Stimulated activated CD4-positive, alpha-beta T cell treated with anti-CD3 and anti-CD28 coated beads, TNF-alpha, amount 100 ng/mL, for 4 hours (primary cell): ENCODE measurements at regions not wholly inside any gene's neighbourhood (a gene's known extent, or its start where the extent isn't known, plus 50 kb on each side); places are given as distances from the start of the nearest gene placed in this dataset.
"Not testable (repeated sequence)": the region's sequence is repeated elsewhere in the genome, so short reads cannot be mapped to it uniquely, and the experiment has no call there.

Experiments
- DNase-seq, 3 experiments: peaks; one replicate each; pipeline ENCODE4 v3.0.0-alpha.2; 2020; ENCODE audit warnings: low read depth in 3 of 3

DNA sequence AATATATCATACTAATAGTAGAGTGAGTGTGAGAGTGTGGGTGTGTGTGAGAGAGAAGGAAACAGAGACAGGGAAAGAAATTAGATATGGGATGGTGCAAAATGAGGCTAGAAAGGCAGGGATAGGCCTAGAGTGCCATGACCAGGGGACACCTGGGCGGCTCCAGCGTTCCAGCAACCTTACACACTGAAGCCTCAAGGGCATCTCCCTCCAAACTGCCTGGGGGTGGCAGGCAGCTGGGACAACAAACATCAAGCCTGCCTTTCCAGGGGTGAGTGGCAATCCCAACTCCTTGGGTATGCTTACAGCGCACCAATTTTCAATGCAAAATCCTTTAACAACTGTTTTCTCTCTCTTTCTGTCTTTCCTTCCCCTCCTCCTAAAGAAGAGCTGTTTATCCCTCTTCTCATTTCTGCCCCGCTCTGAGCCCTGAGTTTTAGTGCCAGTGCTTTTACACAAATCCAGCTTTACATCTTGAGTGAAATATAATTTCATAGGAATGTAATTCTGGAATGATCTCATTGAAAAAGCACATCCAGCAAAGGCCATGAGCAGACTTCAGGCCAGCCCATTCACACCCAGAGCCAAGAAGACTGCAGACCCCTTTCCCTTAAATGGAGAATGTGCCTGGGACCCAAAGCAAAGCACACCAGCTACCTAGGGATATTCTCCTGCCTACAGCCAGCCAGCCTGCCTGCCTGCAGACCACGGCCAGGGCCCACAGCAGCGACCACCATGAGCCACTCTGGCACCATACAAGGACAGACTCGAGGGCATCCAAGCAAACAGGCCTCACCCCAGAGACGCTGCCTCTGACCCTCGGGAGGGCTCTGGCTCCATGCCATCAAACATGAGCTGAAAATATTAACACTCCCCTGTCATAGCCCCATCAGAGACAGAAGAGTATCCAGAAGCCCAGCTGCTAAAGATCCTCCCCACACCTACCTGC lies 90.3 kb downstream of the RPL27A start:
- no peak for DNase-seq

DNA sequence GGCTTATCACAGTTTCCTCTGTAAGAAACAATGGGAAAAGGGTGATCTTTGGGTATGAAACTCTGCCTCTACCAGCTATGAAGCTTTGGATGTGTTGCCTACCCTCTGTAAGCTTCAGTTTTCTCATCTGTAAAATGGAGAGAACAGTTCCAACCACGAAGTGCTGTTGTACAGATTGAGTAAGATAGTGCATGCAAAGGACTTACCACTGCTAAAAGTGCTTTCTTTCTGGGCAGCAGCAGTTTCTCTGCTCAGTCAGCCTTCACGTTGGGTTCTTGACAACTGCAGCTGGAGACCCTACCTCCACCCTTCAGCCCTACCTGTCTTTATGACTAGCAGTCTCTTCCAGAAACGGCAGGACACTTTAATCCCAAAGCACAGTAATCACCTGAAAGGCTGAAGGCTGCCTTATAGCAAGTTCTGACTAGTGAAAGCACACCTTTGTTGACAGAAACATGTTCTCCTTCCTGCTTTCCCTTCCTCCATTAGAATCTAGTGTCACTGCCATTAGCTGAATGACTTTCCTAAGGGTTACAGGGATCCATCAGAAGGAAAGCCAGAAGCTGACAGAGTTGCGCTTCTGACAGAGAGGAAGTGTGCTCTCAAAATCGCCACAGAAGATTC lies 91.4 kb downstream of the RPL27A start:
- DNase-seq, result no peak

DNA sequence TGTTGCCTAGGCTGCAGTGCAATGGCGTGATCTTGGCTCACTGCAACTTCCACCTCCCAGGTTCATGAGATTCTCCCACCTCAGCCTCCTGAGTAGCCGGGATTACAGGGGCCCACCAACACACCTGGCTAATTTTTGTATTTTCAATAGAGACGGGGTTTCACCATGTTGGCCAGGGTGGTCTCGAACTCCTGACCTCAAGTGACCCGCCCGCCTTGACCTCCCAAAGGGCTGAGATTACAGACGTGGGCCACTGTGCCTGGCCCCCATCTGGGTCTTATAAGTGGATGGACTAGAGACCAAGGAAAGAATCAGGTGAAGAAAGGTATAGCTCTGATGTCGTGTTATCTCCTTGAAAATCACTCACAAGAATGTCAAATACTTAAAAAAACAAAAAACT lies 92.3 kb downstream of the RPL27A start:
- DNase-seq, result not testable (repeated sequence)

DNA sequence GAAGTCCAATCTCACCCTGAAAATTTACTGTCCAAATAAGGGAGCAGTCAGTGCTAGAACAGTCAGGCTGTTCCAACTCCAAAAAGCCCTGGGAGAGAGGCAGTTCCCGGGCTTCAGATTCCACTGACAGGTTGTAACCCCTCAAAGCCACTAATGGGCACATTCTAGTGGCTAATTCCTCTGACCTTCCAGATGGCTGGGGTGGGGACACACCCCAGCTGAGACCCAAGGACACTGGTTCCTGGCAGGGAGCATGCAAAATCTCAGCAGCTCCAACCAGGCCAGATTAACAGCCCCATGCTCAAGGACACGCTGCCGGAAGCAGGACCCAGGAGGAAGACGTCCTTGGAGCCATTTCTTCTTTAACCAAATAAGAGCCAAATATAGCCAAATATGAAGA lies 92.7 kb downstream of the RPL27A start:
- no peak for DNase-seq

DNA sequence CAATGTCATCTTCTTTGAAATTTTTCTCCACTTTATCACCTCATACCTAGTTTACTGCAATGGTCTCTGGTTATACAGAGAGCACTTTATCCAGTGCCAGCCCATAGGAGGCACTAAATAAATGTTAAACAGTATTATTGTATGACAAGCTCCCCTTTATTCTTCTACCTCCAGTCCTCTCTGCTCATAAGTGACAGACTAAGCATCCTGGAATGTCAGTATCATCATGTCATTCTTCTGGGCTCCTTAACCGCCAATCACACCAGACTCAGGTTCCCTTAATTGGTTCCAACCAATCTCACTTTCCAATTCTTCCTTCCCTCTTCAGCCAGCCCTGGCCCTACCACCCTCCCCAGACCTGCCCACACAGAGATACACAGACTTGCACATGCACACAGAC lies 93.1 kb downstream of the RPL27A start:
- DNase-seq, result no peak

DNA sequence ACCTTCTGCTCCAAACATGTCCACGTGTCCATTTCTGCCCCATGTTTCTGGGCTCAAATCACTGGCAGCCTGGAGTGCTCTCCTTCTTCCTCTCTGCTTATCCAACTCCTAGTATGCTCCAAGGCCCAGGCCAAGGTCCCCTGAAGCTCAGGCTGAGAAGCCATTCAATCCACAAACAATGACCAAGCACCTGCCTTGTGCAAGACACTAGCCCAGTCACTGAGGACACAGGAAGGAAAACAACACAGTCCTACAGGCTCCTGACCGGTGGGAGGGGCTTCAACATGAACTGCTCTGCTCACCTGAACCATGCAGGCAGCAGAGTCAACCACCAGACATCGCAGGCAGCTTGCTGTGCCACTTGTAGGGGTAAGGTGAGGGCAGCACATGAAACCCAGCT lies 93.6 kb downstream of the RPL27A start:
- no peak for DNase-seq

DNA sequence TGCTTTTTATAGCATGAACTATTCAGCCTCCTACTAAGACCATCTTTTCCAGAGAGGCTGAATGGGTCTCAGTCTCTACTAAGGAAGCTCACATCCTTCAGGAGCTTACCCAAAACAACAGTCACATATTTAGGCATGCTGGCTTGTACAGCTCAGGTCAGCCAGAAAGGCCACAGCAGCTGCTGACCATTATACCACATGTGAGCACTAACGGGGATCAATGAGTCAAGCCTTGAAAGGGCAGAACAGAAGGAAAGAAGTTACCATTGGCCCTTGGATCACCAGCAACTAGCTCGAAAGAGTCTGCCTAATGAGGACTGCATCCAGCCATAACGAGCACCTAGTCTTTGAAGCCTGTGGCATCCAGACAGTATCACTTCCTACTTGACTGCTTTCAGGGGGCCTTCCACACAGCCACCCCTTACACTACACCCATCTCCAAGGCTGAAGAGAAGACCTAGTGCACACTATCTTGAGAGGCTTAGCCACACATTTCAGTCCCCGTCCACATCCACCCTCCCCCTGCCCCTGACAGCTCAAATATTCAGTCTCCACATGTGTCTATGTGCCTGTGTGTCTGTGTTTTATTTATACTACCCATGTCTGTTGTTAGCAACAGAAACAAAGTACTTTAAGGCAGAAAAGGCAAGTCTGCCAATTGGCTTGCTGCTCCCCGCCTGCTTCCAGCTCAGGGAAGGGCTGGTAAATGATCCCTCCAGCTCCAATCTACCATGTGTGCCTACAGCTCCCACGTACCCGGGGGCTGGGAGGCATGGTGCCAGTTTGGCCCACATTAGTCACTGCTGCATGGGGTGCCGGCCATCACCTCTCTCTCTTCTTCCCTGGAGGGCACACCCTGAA lies 95.5 kb downstream of the RPL27A start:
- no peak for DNase-seq

DNA sequence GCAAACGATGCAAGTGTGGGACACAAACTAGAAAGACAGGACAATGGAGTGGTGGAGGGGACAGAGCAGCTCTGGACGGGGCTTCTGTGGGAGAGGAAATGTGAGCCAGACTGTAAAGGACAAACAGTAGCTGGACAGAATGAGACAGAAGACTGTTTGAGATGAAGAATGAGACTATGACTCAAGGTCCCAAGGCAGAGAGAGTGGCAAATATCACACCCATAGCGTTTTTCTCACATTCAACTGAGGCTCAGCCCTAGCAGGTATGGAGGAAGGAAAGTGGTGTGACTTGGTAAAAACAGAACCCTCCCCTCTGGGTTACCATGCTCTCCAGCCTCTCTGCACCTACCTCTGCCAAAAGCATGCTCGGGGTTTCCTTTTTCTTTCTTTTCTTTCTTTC lies 96.5 kb downstream of the RPL27A start:
- DNase-seq, result no peak

DNA sequence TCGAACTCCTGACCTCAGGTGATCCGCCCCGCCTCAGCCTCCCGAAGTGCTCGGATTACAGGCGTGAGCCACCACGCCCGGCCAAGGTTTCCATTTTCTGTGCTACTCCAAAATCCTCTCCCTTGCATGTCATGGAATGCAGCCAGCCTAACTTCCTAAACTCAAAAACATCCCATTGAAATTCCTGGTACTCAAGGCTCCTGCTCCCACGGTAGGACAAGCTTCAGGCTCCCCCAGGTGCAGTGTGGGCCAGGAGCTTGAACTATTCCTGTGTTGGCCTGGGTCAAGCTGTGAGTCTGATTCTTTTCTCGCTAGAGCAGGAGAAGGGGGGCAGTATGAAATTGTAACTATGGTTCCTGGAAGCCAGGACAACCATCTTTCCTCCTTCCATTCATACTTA lies 97.1 kb downstream of the RPL27A start:
- DNase-seq, result no peak

DNA sequence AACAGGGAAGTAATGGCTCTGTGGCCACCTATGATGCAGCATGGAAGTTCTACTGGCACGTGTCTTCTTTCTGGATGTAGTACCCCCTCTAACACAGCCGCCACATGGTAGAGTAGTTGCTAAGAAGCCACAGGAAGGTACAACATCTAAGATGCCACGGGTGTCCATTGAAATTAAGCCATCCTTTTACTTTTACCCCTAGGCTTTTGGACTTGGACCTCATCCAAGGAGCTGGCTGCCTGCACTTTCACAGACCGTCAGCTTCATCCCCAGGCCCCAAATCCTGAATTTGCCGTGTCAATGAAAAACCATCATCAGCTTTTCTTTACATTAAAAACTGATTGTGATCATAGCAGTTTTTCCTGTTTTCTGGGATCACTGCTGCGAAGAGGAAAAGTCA lies 102.4 kb downstream of the RPL27A start:
- DNase-seq, result no peak

DNA sequence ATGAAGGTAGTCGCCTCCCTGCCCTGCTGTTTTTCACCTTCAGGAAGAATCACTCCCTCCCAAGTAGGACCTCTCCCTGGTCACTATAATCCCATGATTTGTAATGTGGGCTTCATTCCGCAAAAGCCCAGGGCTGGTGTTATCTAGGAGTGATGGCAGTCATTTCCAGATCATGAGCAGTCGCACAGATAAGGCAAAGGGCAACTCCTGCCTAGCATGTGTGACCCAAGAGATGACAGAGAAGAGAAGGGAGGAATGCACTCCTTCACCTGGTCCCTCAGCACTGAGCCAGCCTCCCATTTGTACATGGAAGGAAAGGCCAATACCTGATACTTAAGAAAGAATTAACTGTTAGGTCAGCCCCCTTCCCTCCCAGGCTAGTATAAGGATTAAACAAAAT lies 102.9 kb downstream of the RPL27A start:
- DNase-seq, result no peak

DNA sequence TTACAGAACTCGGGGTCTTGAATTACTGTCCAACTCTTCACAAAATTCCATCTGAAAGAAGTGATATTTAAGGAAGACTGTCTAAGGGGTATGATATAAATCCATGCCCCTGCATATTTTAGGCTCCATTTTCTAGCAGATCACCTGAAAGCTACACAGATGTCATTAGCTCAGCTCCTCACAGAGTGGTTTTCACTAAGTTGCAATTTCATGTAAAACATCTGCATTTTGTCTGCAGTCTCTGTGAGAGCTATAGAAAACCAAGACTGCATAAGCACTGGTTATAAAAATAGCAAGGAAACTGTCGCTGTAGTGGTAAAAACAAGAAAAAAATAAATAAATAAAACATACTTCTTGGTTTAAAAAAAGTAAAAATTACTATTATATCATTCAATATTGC lies 103.4 kb downstream of the RPL27A start:
- no peak for DNase-seq

DNA sequence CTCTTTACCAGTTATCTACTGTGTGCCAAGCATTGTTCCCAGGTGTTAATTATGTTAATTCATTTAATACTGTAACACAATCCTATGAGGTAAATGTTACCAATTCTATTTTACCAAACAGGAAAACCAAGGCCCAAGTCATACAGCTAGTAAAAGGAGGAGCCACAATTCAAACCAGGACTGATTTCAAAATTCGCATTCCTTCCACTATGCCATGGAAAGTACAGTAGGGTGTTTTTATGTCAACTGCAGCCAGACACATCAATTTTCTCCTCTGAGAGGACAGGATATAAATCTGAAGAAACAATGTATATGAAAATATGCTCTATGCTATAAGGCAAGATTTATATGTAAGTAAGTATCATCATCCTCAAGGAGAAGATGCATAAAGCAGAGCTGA lies 104.3 kb downstream of the RPL27A start:
- DNase-seq, result no peak

DNA sequence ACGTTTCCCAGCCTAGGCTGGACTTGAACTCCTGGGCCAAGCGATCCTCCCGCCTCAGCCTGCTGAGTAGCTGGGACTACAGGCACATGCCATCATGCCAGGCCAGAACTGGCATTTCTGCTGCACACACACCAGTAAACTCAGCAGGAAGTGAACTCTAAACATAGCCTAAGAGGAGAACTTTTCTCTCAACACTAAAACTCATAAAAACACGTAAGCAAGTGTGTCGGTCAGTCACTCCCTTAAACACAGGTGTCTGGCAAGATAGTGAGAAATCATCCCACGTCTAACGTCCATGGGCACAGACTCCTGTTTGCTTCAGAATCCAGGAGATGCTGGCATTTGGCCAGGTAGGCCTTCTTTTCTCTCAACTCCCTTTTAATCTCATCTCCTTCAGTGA lies 104.8 kb downstream of the RPL27A start:
- no peak for DNase-seq

DNA sequence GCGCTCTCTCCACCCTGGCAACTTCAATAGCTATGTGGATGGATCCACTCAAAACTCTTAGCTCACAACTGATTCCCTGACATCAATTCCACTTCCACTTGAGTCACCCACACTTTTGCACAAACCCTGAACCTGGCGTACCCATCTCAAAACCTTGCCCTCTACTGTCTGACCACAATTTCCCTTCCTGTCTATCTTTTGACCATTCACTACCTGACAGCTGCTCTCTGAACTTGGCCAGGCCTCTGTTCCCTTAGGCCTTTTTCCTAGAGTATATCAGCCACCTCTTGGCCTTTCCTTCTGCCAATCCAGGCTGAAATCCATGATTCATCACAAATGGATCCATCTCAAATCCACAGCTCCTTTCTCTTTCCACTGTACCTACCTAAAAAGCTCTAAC lies 106.0 kb downstream of the RPL27A start:
- DNase-seq, result no peak

DNA sequence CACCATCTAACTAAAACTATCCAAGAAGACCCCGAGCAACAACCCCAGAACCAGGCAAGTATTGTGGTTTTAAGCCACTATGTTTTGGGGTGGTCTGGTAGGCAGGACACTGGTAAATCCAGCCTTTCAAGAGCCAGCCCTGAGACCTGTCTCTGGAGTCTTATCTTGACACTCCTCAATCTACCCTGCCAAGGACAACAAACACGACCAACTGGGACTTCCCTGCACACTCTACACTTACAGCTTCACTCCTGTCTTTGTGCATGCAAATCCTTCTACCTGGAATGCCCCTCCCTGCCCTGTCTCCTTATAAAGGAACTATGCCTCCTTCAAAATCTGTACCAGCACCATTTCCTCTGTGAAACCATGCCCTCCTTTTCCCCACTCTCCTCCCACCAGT lies 107.3 kb downstream of the RPL27A start:
- DNase-seq, result no peak

DNA sequence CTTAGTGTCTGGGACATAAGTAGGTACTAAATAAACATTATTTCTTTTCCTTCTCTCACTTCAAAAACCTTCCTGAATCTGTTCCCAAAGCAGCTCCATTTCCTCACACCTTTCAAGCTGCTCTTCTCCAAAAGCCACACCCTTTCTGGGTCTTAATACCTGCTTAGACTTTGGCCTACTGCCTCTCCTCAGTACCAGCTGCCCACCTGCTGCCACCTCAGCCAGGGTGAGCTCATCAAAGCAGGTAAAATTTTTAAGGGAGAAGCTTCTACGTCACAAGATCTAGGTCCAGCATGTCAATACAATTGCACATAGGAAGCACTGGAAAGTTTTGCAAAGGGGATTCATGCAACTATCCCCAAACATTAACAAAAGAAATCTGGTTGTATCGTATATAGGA lies 108.4 kb downstream of the RPL27A start:
- no peak for DNase-seq

DNA sequence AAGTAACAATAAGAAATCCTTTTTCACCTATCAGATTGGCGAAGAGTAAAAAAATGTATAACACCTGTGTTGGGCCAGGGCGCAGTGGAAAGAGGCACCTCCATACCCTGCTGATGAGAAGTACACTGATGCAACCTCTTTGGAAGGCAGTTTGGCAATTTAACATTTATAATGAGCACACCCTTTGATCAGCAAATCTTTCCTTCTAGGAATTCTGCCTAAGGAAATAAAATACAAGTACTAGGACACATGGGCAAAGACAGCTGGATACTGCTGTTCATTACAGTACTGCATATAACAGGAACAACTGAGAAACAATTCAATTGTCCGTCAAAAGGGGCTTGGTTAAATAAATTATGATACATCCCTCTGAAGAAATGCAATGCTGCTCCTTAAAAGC lies 110.1 kb downstream of the RPL27A start:
- DNase-seq, result no peak

DNA sequence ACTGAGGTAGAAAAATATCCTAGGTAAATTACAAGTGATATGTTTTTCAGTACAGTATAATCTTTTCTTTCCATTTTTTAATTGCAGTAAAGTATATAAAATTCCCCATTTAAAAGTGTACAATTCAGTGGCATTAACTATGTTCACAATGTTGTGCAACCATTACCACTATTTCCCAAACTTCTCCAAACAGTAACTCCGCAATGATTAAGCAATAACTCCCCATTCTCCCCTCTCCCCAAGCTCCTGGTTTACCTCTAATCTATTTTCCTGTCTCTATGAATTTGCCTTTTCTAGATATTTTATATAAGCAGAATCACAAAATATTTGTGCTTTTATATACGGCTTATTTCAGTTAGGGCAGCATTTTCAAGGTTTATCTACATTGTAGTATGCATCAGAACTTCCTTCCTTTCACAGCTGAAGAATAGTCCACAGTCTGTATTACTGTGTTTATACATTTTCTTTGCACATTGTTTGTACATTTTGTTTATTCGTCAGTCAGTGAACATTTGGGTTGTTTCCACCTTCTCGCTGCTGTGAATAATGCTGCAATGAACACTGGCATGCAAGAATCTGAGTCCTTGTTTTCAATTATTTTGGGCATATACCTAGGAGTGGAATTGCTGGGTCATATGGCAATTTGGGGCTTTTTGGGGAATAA lies 110.7 kb downstream of the RPL27A start:
- no peak for DNase-seq

DNA sequence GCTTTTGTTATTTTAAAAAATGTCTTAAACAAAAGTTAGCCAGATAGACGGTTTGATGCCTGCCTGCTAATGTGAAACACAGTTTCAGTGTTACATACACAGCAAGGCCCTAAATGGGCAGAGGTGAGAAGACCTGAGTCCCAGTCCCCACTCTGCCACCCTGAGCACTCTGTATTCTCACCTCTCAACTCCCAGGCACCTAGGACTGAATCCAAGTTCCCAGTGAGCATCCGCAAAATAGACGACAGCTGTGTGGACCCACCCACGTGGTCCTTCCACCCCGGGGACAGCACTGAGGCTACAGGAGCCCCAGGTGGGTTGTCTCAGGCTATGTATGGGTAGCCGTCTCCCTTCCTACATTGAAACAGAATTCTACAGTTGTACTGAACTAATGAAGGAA lies 111.5 kb downstream of the RPL27A start:
- DNase-seq, result no peak

DNA sequence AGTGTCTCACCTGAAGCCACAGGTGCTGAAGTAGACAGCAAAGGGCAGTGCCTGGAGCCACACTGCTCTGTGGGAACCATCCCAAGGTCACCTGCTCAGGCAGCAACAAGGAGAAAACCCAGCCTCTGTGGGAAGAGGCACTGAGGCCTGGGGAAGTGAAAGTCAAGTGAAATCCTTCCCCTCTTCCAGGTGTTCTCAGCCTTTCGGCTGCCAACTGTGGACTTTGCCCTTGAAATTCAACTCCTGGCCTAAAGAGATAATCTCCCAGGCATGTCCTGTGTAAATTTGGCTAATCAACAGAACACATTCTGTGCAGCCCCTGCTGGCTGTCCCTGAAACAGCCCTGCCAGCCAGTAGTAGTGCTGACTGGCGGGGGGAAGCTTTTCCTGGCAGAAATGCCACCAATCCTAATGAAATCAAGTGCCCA lies 112.1 kb downstream of the RPL27A start:
- no peak for DNase-seq

DNA sequence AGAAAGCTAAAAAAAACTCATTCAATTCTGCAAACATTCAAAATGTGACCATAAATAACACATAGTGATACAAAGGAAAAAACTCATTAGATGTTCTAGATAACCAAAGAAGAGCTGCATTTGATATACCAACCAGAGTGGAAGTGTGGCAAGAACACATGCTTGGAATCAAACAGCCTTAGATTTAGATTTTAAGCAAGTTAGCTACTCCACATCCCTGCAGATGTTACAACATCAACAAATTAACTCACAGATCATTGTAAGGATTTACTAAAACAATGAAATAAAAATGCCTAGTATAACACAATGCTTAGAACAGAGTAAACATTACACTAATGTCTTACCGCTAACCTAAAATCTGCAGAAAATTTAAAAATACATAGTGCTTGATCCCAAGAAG lies 114.0 kb upstream of the AKIP1 start:
- no peak for DNase-seq
